Keratinocyte (primary cell): ENCODE measurements at regions not wholly inside any gene's neighbourhood (a gene's known extent, or its start where the extent isn't known, plus 50 kb on each side); places are given as distances from the start of the nearest gene placed in this dataset.

Source experiments
- DNase-seq: peaks from one replicate; pipeline ENCODE4 v3.0.0-alpha.2; 2011; ENCODE audit warnings: low read depth, missing footprints, low spot score
- FAIRE-seq: peaks from 2 replicates; lab custom pipeline; 2011; peaks lifted over from hg19 to GRCh38; lab: Jason Lieb, UNC
- H2AFZ ChIP-seq: 2 replicates; pipeline ENCODE4 v1.6.0; 2012; ENCODE audit warnings: low read length, control low read depth, inconsistent platforms; ENCODE audit not compliant: control insufficient read depth
- H3K27ac ChIP-seq: 2 replicates; pipeline ENCODE4 v1.5.1; 2011; ENCODE audit warnings: low read length; ENCODE audit not compliant: control insufficient read depth, insufficient read depth
- H3K27me3 ChIP-seq: 3 replicates; pipeline ENCODE4 v1.6.0; 2011; ENCODE audit warnings: low read length; ENCODE audit not compliant: control insufficient read depth, insufficient read depth; ENCODE audit errors: extremely low read depth
- H3K36me3 ChIP-seq, 2 experiments: 2 replicates in 1 of 2; 3 replicates in 1 of 2; pipeline ENCODE4 v1.5.1; 2011; ENCODE audit warnings: low read length in 2 of 2, mild to moderate bottlenecking in 1 of 2; ENCODE audit not compliant: control insufficient read depth in 2 of 2, insufficient read depth in 2 of 2; ENCODE audit errors: extremely low read depth in 1 of 2
- H3K4me1 ChIP-seq: 3 replicates; pipeline ENCODE4 v1.5.1; 2011; ENCODE audit warnings: low read length; ENCODE audit not compliant: control insufficient read depth, insufficient read depth; ENCODE audit errors: extremely low read depth
- H3K4me2 ChIP-seq: 3 replicates; pipeline ENCODE4 v1.6.0; 2011; ENCODE audit warnings: low read depth, low read length; ENCODE audit not compliant: control insufficient read depth, insufficient read depth; ENCODE audit errors: extremely low read depth
- H3K4me3 ChIP-seq, 3 experiments: fragments of 200-600 bp in 1 of 3; sonication (generic) in 1 of 3; 2 replicates in 2 of 3; 3 replicates in 1 of 3; pipeline ENCODE4 v1.5.1; 2011 to 2016; ENCODE audit warnings: low read length in 3 of 3, mild to moderate bottlenecking in 3 of 3, control low read depth in 2 of 3, inconsistent platforms in 1 of 3, low read depth in 1 of 3, mixed read lengths in 1 of 3, mixed run types in 1 of 3, moderate library complexity in 1 of 3; ENCODE audit not compliant: control insufficient read depth in 2 of 3, insufficient read depth in 2 of 3; ENCODE audit errors: extremely low read depth in 1 of 3
- H3K79me2 ChIP-seq: 2 replicates; pipeline ENCODE4 v1.6.0; 2012; ENCODE audit warnings: low read length; ENCODE audit not compliant: control insufficient read depth, insufficient read depth
- H3K9ac ChIP-seq: 3 replicates; pipeline ENCODE4 v1.6.0; 2011; ENCODE audit warnings: low read length; ENCODE audit not compliant: control insufficient read depth, insufficient read depth; ENCODE audit errors: extremely low read depth
- H3K9me1 ChIP-seq: 3 replicates; pipeline ENCODE4 v1.6.0; 2011; ENCODE audit warnings: low read length; ENCODE audit not compliant: control insufficient read depth, insufficient read depth; ENCODE audit errors: extremely low read depth
- H3K9me3 ChIP-seq: 2 replicates; pipeline ENCODE4 v1.5.1; 2012; ENCODE audit warnings: low read depth, low read length; ENCODE audit not compliant: control insufficient read depth
- H4K20me1 ChIP-seq: 3 replicates; pipeline ENCODE4 v1.6.0; 2011; ENCODE audit warnings: low read length; ENCODE audit not compliant: control insufficient read depth, insufficient read depth; ENCODE audit errors: extremely low read depth
- CTCF ChIP-seq, 3 experiments: IDR thresholded peaks in 1 of 3; conservative IDR thresholded peaks in 1 of 3; optimal IDR thresholded peaks in 1 of 3; 2 replicates in 2 of 3; 3 replicates in 1 of 3; pipeline versions ENCODE3 to v1.5.1; 2011; ENCODE audit warnings: low read length in 3 of 3, mild to moderate bottlenecking in 3 of 3, moderate library complexity in 2 of 3, control low read depth in 1 of 3, inconsistent platforms in 1 of 3; ENCODE audit not compliant: insufficient read depth in 2 of 3; ENCODE audit errors: extremely low read depth in 1 of 3
- EZH2 ChIP-seq: IDR thresholded peaks from one replicate; pipeline ENCODE4 v1.6.1; 2012; ENCODE audit warnings: inconsistent platforms, mild to moderate bottlenecking, low read length, moderate library complexity
- dilution Hi-C: fragments of 300-500 bp; cut with MboI; formaldehyde crosslinking; loops from one replicate; pipeline ENCODE4 v1.7.0; 2020; ENCODE audit warnings: low sequenced_read_pairs; ENCODE audit not compliant: extremely low pct_ligation_motif_present

- H3K79me2 ChIP-seq = no peaks in the 10 kb centered on the region
- FAIRE-seq (no peak), DNase-seq (no peak)
- H3K27ac ChIP-seq = no peak overlapping the region
- no peaks in the 10 kb centered on the region for H3K27me3 ChIP-seq
- H4K20me1 ChIP-seq = no peaks in the 10 kb centered on the region
- no peak overlapping the region for H3K4me2 ChIP-seq
- H3K9ac ChIP-seq = no peak overlapping the region
- no peak overlapping the region for H2AFZ ChIP-seq
- no peaks in the 10 kb centered on the region for H3K4me1 ChIP-seq
- no peak overlapping the region for H3K4me3 ChIP-seq
- H3K9me1 ChIP-seq = no peaks in the 10 kb centered on the region
- H3K9me3 ChIP-seq = no peaks in the 10 kb centered on the region
- H3K36me3 ChIP-seq = no peaks in the 10 kb centered on the region
- dilution Hi-C loops = no loop called here
- TF ChIP-seq EZH2 (no peak), CTCF (optimal IDR thresholded peaks at IDR 0.05 in 1 of 3, IDR thresholded peaks at IDR 0.05 in 1 of 3, conservative IDR thresholded peaks at IDR 0.05 in 1 of 3; ENCODE audit: extremely low read depth in 1 of 3, insufficient read depth in 2 of 3, low read length in 3 of 3) (no peak)
These were observed 216.7 kb downstream of the C16orf95 start for GRCh38 chr16:87100306-87101058.

GRCh38 chr16:87101903-87102302 lies 215.3 kb downstream of the C16orf95 start:
- DNase-seq (no peak), FAIRE-seq (no peak)
- Histone ChIP-seq H3K9me1 (no peaks in the 10 kb centered on the region), H3K4me3 (no peak overlapping the region), H3K36me3 (no peaks in the 10 kb centered on the region), H3K27me3 (no peaks in the 10 kb centered on the region), H2AFZ (no peak overlapping the region), H3K9ac (no peak overlapping the region), H4K20me1 (no peaks in the 10 kb centered on the region), H3K9me3 (no peaks in the 10 kb centered on the region), H3K4me2 (no peak overlapping the region), H3K27ac (no peak overlapping the region), H3K79me2 (no peaks in the 10 kb centered on the region), H3K4me1 (no peaks in the 10 kb centered on the region)
- no peak for TF ChIP-seq EZH2
- TF ChIP-seq CTCF (optimal IDR thresholded peaks at IDR 0.05 in 1 of 3, IDR thresholded peaks at IDR 0.05 in 1 of 3, conservative IDR thresholded peaks at IDR 0.05 in 1 of 3; ENCODE audit: extremely low read depth in 1 of 3, insufficient read depth in 2 of 3, low read length in 3 of 3) = no peak
- dilution Hi-C loops = no loop called here
